Ectodermal cell (in vitro differentiated cells): ENCODE measurements at regions not wholly inside any gene's neighbourhood (a gene's known extent, or its start where the extent isn't known, plus 50 kb on each side); places are given as distances from the start of the nearest gene placed in this dataset.

Experiments
- H3K27ac ChIP-seq: 2 replicates; pipeline ENCODE4 v1.7.0; 2013; ENCODE audit warnings: mild to moderate bottlenecking, low read depth, low read length; ENCODE audit not compliant: insufficient read depth, poor library complexity, severe bottlenecking
- H3K27me3 ChIP-seq: 2 replicates; pipeline ENCODE4 v1.7.0; 2013; ENCODE audit warnings: mild to moderate bottlenecking, low read length; ENCODE audit not compliant: insufficient read depth, control insufficient read depth, poor library complexity, severe bottlenecking
- H3K36me3 ChIP-seq: one replicate; pipeline ENCODE4 v1.7.0; 2013; ENCODE audit warnings: low read length; ENCODE audit not compliant: control insufficient read depth, insufficient read depth
- H3K4me1 ChIP-seq: one replicate; pipeline ENCODE4 v1.7.0; 2013; ENCODE audit warnings: low read length; ENCODE audit not compliant: control insufficient read depth, insufficient read depth
- H3K4me3 ChIP-seq: 2 replicates; pipeline ENCODE4 v1.7.0; 2013; ENCODE audit warnings: low read depth, low read length, control low read depth; ENCODE audit not compliant: insufficient read depth
- H3K9me3 ChIP-seq: 2 replicates; pipeline ENCODE4 v1.7.0; 2013; ENCODE audit warnings: mild to moderate bottlenecking, low read length, moderate library complexity; ENCODE audit not compliant: control insufficient read depth
- WGBS, 2 experiments: methylation state at CpG; one replicate each; pipeline ENCODE4 v1.1.7; 2013; ENCODE audit warnings: missing lambda C conversion rate in 2 of 2; 5-methylcytosine and 5-hydroxymethylcytosine counted together

- Histone ChIP-seq H3K4me1 (no peaks in the 10 kb centered on the region), H3K27me3 (no peaks in the 10 kb centered on the region), H3K27ac (no peak overlapping the region), H3K36me3 (no peaks in the 10 kb centered on the region), H3K9me3 (no peaks in the 10 kb centered on the region), H3K4me3 (no peak overlapping the region)
- 88 to 100% methylated on average over 1 of the region's 2 CpGs for WGBS, 2 experiments
Observed at GRCh38 chr4:126086041-126086440, 771.3 kb downstream of the FAT4 start.

- Histone ChIP-seq H3K4me3 (no peak overlapping the region), H3K27ac (no peak overlapping the region), H3K9me3 (no peaks in the 10 kb centered on the region), H3K27me3 (no peaks in the 10 kb centered on the region), H3K36me3 (no peaks in the 10 kb centered on the region), H3K4me1 (no peaks in the 10 kb centered on the region)
Observed at GRCh38 chr4:126087101-126087500, 772.3 kb downstream of the FAT4 start.

- 90 to 98% methylated on average over 2 to 4 of the region's 4 CpGs for WGBS, 2 experiments
- no peaks in the 10 kb centered on the region for H3K4me1 ChIP-seq
- H3K27ac ChIP-seq: no peak overlapping the region
- no peaks in the 10 kb centered on the region for H3K9me3 ChIP-seq
- no peaks in the 10 kb centered on the region for H3K27me3 ChIP-seq
- H3K4me3 ChIP-seq: no peak overlapping the region
- H3K36me3 ChIP-seq: no peaks in the 10 kb centered on the region
Observed at GRCh38 chr4:126097155-126097799, 782.5 kb downstream of the FAT4 start.

GRCh38 chr4:126106658-126107057, 791.9 kb downstream of the FAT4 start:
- H3K36me3 ChIP-seq: no peaks in the 10 kb centered on the region
- H3K27ac ChIP-seq: no peak overlapping the region
- no peak overlapping the region for H3K4me3 ChIP-seq
- no peaks in the 10 kb centered on the region for H3K27me3 ChIP-seq
- H3K9me3 ChIP-seq: no peaks in the 10 kb centered on the region
- no peaks in the 10 kb centered on the region for H3K4me1 ChIP-seq
- WGBS, 2 experiments: 93 to 94% methylated on average over 8 of the region's 8 CpGs

- Histone ChIP-seq H3K27me3 (no peaks in the 10 kb centered on the region), H3K36me3 (no peaks in the 10 kb centered on the region), H3K4me3 (no peak overlapping the region), H3K9me3 (no peaks in the 10 kb centered on the region), H3K27ac (no peak overlapping the region), H3K4me1 (no peaks in the 10 kb centered on the region)
- WGBS, 2 experiments: 94 to 95% methylated on average over 2 of the region's 2 CpGs
Observed at GRCh38 chr4:126109836-126110235, 795.1 kb downstream of the FAT4 start.

GRCh38 chr4:126113058-126113457, 798.3 kb downstream of the FAT4 start:
- Histone ChIP-seq H3K4me1 (no peaks in the 10 kb centered on the region), H3K27ac (no peak overlapping the region), H3K27me3 (no peaks in the 10 kb centered on the region), H3K9me3 (no peaks in the 10 kb centered on the region), H3K36me3 (no peaks in the 10 kb centered on the region), H3K4me3 (no peak overlapping the region)
- no CpG with 5 or more reads among the region's 1 CpG for WGBS, 2 experiments

- Histone ChIP-seq H3K27ac (no peak overlapping the region), H3K4me1 (no peaks in the 10 kb centered on the region), H3K9me3 (no peaks in the 10 kb centered on the region), H3K27me3 (no peaks in the 10 kb centered on the region), H3K36me3 (no peaks in the 10 kb centered on the region), H3K4me3 (no peak overlapping the region)
- WGBS, 2 experiments: 88 to 91% methylated on average over 1 of the region's 1 CpG
Observed at GRCh38 chr4:126123611-126124325, 809.0 kb downstream of the FAT4 start.

- no CpG with 5 or more reads among the region's 1 CpG for WGBS, 2 experiments
- no peaks in the 10 kb centered on the region for H3K4me1 ChIP-seq
Observed at GRCh38 chr4:126124818-126125217, 810.1 kb downstream of the FAT4 start.

GRCh38 chr4:126130215-126130614, 815.5 kb downstream of the FAT4 start:
- H3K4me1 ChIP-seq: no peaks in the 10 kb centered on the region
- no peak overlapping the region for H3K4me3 ChIP-seq
- no peaks in the 10 kb centered on the region for H3K36me3 ChIP-seq
- H3K27me3 ChIP-seq: no peaks in the 10 kb centered on the region
- H3K27ac ChIP-seq: no peak overlapping the region
- H3K9me3 ChIP-seq: no peaks in the 10 kb centered on the region

More at GRCh38 chr4:126124818-126125217, 810.1 kb downstream of the FAT4 start:
- Histone ChIP-seq H3K9me3 (no peaks in the 10 kb centered on the region), H3K27ac (no peak overlapping the region), H3K27me3 (no peaks in the 10 kb centered on the region), H3K36me3 (no peaks in the 10 kb centered on the region), H3K4me3 (no peak overlapping the region)

- no peak overlapping the region for H3K27ac ChIP-seq
- H3K36me3 ChIP-seq: no peaks in the 10 kb centered on the region
- 98 to 100% methylated on average over 1 to 3 of the region's 5 CpGs for WGBS, 2 experiments
- no peaks in the 10 kb centered on the region for H3K27me3 ChIP-seq
- H3K4me1 ChIP-seq: no peaks in the 10 kb centered on the region
- H3K4me3 ChIP-seq: no peak overlapping the region
- H3K9me3 ChIP-seq: no peaks in the 10 kb centered on the region
Observed at GRCh38 chr4:126136922-126137781, 822.4 kb downstream of the FAT4 start.
